A549 (cell line): ENCODE measurements at regions not wholly inside any gene's neighbourhood (a gene's known extent, or its start where the extent isn't known, plus 50 kb on each side); places are given as distances from the start of the nearest gene placed in this dataset.

Source experiments
- BHLHE40 ChIP-seq: IDR thresholded peaks from 2 replicates; pipeline ENCODE4 v1.6.1; 2012; ENCODE audit warnings: low read depth, low read length, inconsistent platforms
- CEBPB ChIP-seq, 2 experiments: fragments of >200 bp in 1 of 2; sonication (Bioruptor Twin) in 1 of 2; formaldehyde crosslinking in 1 of 2; IDR thresholded peaks; 2 replicates each; pipeline ENCODE4 v1.6.1; 2012 to 2016
- CHD2 ChIP-seq: fragments of 150-350 bp; IDR thresholded peaks from 2 replicates; pipeline ENCODE4 v1.6.1; 2014; ENCODE audit warnings: low read length; ENCODE audit not compliant: partially characterized antibody
- EP300 ChIP-seq, 2 experiments: fragments of >200 bp; sonication (Bioruptor Twin); formaldehyde crosslinking; IDR thresholded peaks; 2 replicates in 1 of 2; 3 replicates in 1 of 2; pipeline ENCODE4 v1.6.1; 2016 to 2017
- GATA3 ChIP-seq: IDR thresholded peaks from 2 replicates; pipeline ENCODE4 v1.6.1; 2012; ENCODE audit warnings: borderline replicate concordance
- JUN ChIP-seq, 2 experiments: fragments of >200 bp; sonication (Bioruptor Twin); formaldehyde crosslinking; IDR thresholded peaks; 2 replicates in 1 of 2; 3 replicates in 1 of 2; pipeline ENCODE4 v1.6.1; 2016 to 2017
- MAZ ChIP-seq: fragments of 150-350 bp; IDR thresholded peaks from 2 replicates; pipeline ENCODE4 v1.6.1; 2014; ENCODE audit warnings: antibody characterized with exemption, low read depth, low read length, borderline replicate concordance
- NPAS2 ChIP-seq: fragments of 250-450 bp; sonication (Bioruptor Pico); IDR thresholded peaks from 2 replicates; pipeline ENCODE4 v1.8.0; 2022; ENCODE audit warnings: mild to moderate bottlenecking, moderate library complexity, borderline replicate concordance
- NR3C1 ChIP-seq: fragments of >200 bp; sonication (Bioruptor Twin); formaldehyde crosslinking; IDR thresholded peaks from 3 replicates; pipeline ENCODE4 v1.6.1; 2017
- POLR2A ChIP-seq: IDR thresholded peaks from 2 replicates; pipeline ENCODE4 v1.6.1; 2012; ENCODE audit warnings: mild to moderate bottlenecking, low read length
- TF ChIP-seq, protein P1 (sequence below): fragments of >200 bp; sonication (Bioruptor Twin); formaldehyde crosslinking; IDR thresholded peaks from 3 replicates; pipeline ENCODE4 v1.5.1; 2016
- TF ChIP-seq, protein P2 (sequence below): fragments of 200-600 bp; sonication (generic); IDR thresholded peaks from 2 replicates; pipeline ENCODE4 v1.6.1; 2016; ENCODE audit warnings: antibody characterized with exemption, mild to moderate bottlenecking, moderate library complexity

DNA sequence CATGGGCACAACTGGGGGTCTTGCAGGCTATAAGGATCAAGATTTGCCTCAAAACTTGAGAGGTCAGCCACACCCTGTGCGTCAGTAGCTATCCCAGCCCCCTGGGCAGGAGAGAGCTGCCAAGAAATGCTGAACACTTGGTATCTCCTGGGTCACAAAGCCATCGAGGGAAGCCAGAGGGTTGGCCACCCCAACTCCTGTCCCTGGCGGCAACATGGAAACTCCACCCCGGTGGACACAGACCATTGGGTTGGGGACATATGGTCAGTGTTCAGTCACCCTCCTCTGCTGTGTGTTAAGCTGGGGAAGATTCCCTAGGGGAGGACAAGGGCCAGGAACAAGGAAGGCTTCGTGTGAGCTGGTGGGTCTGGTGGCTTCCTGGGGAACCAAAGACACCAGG, 140.6 kb downstream of the C5orf15 start:
- TF ChIP-seq, protein P1, sequence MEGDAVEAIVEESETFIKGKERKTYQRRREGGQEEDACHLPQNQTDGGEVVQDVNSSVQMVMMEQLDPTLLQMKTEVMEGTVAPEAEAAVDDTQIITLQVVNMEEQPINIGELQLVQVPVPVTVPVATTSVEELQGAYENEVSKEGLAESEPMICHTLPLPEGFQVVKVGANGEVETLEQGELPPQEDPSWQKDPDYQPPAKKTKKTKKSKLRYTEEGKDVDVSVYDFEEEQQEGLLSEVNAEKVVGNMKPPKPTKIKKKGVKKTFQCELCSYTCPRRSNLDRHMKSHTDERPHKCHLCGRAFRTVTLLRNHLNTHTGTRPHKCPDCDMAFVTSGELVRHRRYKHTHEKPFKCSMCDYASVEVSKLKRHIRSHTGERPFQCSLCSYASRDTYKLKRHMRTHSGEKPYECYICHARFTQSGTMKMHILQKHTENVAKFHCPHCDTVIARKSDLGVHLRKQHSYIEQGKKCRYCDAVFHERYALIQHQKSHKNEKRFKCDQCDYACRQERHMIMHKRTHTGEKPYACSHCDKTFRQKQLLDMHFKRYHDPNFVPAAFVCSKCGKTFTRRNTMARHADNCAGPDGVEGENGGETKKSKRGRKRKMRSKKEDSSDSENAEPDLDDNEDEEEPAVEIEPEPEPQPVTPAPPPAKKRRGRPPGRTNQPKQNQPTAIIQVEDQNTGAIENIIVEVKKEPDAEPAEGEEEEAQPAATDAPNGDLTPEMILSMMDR, result no peak
- no peak for TF ChIP-seq CHD2
- no peak for TF ChIP-seq EP300 (IDR thresholded peaks at IDR 0.05)
- TF ChIP-seq BHLHE40, result no peak
- no peak for TF ChIP-seq POLR2A
- no peak for TF ChIP-seq NR3C1
- TF ChIP-seq JUN (IDR thresholded peaks at IDR 0.05), result no peak
- TF ChIP-seq CEBPB (IDR thresholded peaks at IDR 0.05), result no peak
- TF ChIP-seq, protein P2, sequence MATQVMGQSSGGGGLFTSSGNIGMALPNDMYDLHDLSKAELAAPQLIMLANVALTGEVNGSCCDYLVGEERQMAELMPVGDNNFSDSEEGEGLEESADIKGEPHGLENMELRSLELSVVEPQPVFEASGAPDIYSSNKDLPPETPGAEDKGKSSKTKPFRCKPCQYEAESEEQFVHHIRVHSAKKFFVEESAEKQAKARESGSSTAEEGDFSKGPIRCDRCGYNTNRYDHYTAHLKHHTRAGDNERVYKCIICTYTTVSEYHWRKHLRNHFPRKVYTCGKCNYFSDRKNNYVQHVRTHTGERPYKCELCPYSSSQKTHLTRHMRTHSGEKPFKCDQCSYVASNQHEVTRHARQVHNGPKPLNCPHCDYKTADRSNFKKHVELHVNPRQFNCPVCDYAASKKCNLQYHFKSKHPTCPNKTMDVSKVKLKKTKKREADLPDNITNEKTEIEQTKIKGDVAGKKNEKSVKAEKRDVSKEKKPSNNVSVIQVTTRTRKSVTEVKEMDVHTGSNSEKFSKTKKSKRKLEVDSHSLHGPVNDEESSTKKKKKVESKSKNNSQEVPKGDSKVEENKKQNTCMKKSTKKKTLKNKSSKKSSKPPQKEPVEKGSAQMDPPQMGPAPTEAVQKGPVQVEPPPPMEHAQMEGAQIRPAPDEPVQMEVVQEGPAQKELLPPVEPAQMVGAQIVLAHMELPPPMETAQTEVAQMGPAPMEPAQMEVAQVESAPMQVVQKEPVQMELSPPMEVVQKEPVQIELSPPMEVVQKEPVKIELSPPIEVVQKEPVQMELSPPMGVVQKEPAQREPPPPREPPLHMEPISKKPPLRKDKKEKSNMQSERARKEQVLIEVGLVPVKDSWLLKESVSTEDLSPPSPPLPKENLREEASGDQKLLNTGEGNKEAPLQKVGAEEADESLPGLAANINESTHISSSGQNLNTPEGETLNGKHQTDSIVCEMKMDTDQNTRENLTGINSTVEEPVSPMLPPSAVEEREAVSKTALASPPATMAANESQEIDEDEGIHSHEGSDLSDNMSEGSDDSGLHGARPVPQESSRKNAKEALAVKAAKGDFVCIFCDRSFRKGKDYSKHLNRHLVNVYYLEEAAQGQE, result no peak
- TF ChIP-seq GATA3, result no peak
- TF ChIP-seq NPAS2 (CRISPR knock-in tag), result no peak
- TF ChIP-seq MAZ, result no peak
